ENCODE measurements at regions not wholly inside any gene's neighbourhood (a gene's known extent, or its start where the extent isn't known, plus 50 kb on each side); places are given as distances from the start of the nearest gene placed in this dataset.

DNA sequence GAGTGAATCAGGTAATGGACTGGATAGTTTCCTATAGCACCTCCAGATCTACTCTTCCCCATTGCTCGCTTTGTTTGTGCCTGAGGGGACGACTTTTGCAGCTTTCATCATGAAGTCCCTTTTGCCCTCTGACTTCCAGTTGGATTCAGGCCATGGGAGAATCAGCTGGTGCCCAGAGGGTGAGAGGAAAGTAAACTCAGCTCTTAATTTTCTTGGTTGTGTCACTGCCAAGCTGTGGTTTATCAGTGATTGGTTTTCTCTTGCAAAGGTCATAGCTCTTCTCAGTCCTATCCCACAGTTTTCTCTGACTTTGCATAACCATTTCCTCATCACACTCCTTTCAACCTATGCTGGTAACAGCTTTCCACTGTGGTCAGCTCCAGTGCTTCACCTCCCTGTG is 200.1 kb downstream of the KCNJ2 start:
- no TSS peak for BruUV-seq (replicated peaks)
- Histone ChIP-seq H2AFZ (ENCODE audit: low read depth, low read length) (no peak overlapping the region), H3K36me3 (ENCODE audit: control insufficient read depth in 2 of 2, extremely low read depth in 1 of 2, insufficient read depth in 2 of 2, low read length in 2 of 2) (no peaks in the 10 kb centered on the region), H3K79me2 (ENCODE audit: control insufficient read depth, insufficient read depth, low read length) (no peaks in the 10 kb centered on the region), H3K4me1 (ENCODE audit: control insufficient read depth, extremely low read depth, insufficient read depth, low read length) (no peaks in the 10 kb centered on the region), H3K27ac (ENCODE audit: insufficient read depth, low read depth, low read length) (no peak overlapping the region), H3K27me3 (ENCODE audit: control insufficient read depth in 2 of 2, insufficient read depth in 2 of 2, low read length in 2 of 2) (no peaks in the 10 kb centered on the region), H3K9me1 (replicated peaks; ENCODE audit: control insufficient read depth, extremely low read depth, insufficient read depth, low read length) (no peaks in the 10 kb centered on the region), H3K4me3 (replicated peaks in 1 of 3; ENCODE audit: insufficient read depth in 1 of 3, low read depth in 1 of 3, low read length in 3 of 3) (no peak overlapping the region), H3K4me2 (ENCODE audit: insufficient read depth, low read length) (no peak overlapping the region), H4K20me1 (replicated peaks; ENCODE audit: control insufficient read depth, extremely low read depth, insufficient read depth, low read length) (no peaks in the 10 kb centered on the region), H3K9ac (replicated peaks; ENCODE audit: extremely low read depth, insufficient read depth, low read length) (no peak overlapping the region), H3K9me3 (replicated peaks; ENCODE audit: control insufficient read depth, insufficient read depth, low read length) (no peaks in the 10 kb centered on the region)
- dilution Hi-C loops (cut with MboI; ENCODE audit: extremely low pct_ligation_motif_present, low sequenced_read_pairs), result no loop called here
- no peak for FAIRE-seq
- DNase-seq (ENCODE audit: low read depth, low spot score), result no peak
- ChIA-PET POLR2A (no interaction called here), CTCF (interaction anchor here (1.0 kb wide), 1 partner anchor 34 kb away, joined by 3 read pairs; no protein-coding TSS in a partner anchor)
- TF ChIP-seq, protein P1, sequence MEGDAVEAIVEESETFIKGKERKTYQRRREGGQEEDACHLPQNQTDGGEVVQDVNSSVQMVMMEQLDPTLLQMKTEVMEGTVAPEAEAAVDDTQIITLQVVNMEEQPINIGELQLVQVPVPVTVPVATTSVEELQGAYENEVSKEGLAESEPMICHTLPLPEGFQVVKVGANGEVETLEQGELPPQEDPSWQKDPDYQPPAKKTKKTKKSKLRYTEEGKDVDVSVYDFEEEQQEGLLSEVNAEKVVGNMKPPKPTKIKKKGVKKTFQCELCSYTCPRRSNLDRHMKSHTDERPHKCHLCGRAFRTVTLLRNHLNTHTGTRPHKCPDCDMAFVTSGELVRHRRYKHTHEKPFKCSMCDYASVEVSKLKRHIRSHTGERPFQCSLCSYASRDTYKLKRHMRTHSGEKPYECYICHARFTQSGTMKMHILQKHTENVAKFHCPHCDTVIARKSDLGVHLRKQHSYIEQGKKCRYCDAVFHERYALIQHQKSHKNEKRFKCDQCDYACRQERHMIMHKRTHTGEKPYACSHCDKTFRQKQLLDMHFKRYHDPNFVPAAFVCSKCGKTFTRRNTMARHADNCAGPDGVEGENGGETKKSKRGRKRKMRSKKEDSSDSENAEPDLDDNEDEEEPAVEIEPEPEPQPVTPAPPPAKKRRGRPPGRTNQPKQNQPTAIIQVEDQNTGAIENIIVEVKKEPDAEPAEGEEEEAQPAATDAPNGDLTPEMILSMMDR (IDR thresholded peaks at IDR 0.05; ENCODE audit: extremely low read depth in 1 of 2, insufficient read depth in 1 of 2, low read depth in 1 of 2, low read length in 2 of 2), result no peak
- no peak for TF ChIP-seq EZH2 (IDR thresholded peaks at IDR 0.05; ENCODE audit: borderline replicate concordance, low read depth, low read length, severe bottlenecking)
- TF ChIP-seq, protein P2, sequence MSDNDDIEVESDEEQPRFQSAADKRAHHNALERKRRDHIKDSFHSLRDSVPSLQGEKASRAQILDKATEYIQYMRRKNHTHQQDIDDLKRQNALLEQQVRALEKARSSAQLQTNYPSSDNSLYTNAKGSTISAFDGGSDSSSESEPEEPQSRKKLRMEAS (IDR thresholded peaks at IDR 0.05; ENCODE audit: insufficient read depth, insufficient read length), result no peak
- TF ChIP-seq POLR2AphosphoS5 (IDR thresholded peaks at IDR 0.05; ENCODE audit: insufficient read depth, low read depth, low read length), result no peak
- no peak for TF ChIP-seq JUN (IDR thresholded peaks at IDR 0.05; ENCODE audit: borderline replicate concordance, insufficient read depth, insufficient read length, low read depth)
- TF ChIP-seq GATA2 (IDR thresholded peaks at IDR 0.05; ENCODE audit: insufficient read depth, insufficient read length, low read depth, low read length), result no peak
- TF ChIP-seq MYC (IDR thresholded peaks at IDR 0.05; ENCODE audit: low read depth, low read length), result no peak
- no peak for TF ChIP-seq POLR2A (IDR thresholded peaks at IDR 0.05; ENCODE audit: low read depth, low read length)
- TF ChIP-seq FOS (IDR thresholded peaks at IDR 0.05; ENCODE audit: borderline replicate concordance, insufficient read depth, low read length), result no peak
- intact Hi-C loops (cut with micrococcal nuclease), result no loop called here

All from endothelial cell of umbilical vein (primary cell).